ENCODE measurements at regions not wholly inside any gene's neighbourhood (a gene's known extent, or its start where the extent isn't known, plus 50 kb on each side); places are given as distances from the start of the nearest gene placed in this dataset.

DNA sequence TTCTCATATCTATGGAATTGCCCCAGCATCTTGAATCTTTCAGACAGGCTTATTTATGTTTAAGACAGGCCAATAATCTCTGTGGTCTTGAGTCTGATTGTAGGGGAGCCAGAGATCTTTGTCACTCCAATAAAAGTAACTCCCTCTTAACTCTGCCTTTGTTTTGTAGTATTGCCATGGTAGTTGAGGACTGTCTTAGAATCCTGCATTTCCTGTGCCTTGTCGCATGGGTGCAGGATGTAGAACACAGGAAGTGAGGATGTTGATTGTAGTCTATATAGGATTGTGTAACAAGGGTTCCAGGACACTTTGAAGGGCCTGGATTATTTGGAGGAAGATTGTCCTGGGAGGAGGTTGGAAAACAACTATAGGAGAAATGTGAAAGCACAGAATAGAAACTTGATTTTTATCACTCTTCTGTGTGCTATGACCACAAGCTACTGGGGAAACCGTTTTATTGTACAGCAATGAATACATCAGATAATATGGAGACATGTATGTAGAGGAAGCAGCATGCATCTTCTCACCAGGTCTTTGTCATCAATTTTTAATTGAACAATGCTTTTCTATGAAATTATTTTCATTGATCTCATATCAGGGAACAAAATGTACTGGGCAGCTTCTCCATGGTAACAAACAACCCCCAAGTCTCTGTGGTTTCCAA, 411.7 kb downstream of the FGF9 start:
- no peak for TF ChIP-seq POLR2A (IDR thresholded peaks at IDR 0.05; ENCODE audit: extremely low read depth, insufficient read length)
- TF ChIP-seq, protein P1, sequence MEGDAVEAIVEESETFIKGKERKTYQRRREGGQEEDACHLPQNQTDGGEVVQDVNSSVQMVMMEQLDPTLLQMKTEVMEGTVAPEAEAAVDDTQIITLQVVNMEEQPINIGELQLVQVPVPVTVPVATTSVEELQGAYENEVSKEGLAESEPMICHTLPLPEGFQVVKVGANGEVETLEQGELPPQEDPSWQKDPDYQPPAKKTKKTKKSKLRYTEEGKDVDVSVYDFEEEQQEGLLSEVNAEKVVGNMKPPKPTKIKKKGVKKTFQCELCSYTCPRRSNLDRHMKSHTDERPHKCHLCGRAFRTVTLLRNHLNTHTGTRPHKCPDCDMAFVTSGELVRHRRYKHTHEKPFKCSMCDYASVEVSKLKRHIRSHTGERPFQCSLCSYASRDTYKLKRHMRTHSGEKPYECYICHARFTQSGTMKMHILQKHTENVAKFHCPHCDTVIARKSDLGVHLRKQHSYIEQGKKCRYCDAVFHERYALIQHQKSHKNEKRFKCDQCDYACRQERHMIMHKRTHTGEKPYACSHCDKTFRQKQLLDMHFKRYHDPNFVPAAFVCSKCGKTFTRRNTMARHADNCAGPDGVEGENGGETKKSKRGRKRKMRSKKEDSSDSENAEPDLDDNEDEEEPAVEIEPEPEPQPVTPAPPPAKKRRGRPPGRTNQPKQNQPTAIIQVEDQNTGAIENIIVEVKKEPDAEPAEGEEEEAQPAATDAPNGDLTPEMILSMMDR (IDR thresholded peaks at IDR 0.05; ENCODE audit: low read depth, low read length) = no peak
- TF ChIP-seq, protein P2, sequence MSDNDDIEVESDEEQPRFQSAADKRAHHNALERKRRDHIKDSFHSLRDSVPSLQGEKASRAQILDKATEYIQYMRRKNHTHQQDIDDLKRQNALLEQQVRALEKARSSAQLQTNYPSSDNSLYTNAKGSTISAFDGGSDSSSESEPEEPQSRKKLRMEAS (IDR thresholded peaks at IDR 0.05; ENCODE audit: low read depth, low read length) = no peak
